ENCODE measurements at regions not wholly inside any gene's neighbourhood (a gene's known extent, or its start where the extent isn't known, plus 50 kb on each side); places are given as distances from the start of the nearest gene placed in this dataset.

GRCh38 chr9:79233542-79233941, 338.2 kb upstream of the TLE4 start:
- Histone ChIP-seq H3K9me3 (no peaks in the 10 kb centered on the region), H3K27me3 (ENCODE audit: low read depth) (no peaks in the 10 kb centered on the region), H3K27ac (no peak overlapping the region), H3K4me3 (no peak overlapping the region), H3K4me1 (no peaks in the 10 kb centered on the region), H3K36me3 (no peaks in the 10 kb centered on the region)
- intact Hi-C loops (cut with DNase I) = no loop called here
- TF ChIP-seq CTCF (IDR thresholded peaks at IDR 0.05) = peak; percentile 28
- no peak for DNase-seq
- no peak for ATAC-seq

GRCh38 chr9:79236466-79236865, 335.3 kb upstream of the TLE4 start:
- ATAC-seq (no peak), DNase-seq (no peak)
- Histone ChIP-seq H3K36me3 (no peaks in the 10 kb centered on the region), H3K9me3 (no peaks in the 10 kb centered on the region), H3K4me1 (no peaks in the 10 kb centered on the region), H3K27ac (no peak overlapping the region), H3K27me3 (ENCODE audit: low read depth) (no peaks in the 10 kb centered on the region), H3K4me3 (no peak overlapping the region)
- no peak for TF ChIP-seq CTCF (IDR thresholded peaks at IDR 0.05)
- intact Hi-C loops (cut with DNase I) = no loop called here

GRCh38 chr9:79237861-79238260, 333.9 kb upstream of the TLE4 start:
- no peak for ATAC-seq
- no peak for TF ChIP-seq CTCF (IDR thresholded peaks at IDR 0.05)
- Histone ChIP-seq H3K4me3 (no peak overlapping the region), H3K27me3 (ENCODE audit: low read depth) (no peaks in the 10 kb centered on the region), H3K4me1 (no peaks in the 10 kb centered on the region), H3K36me3 (no peaks in the 10 kb centered on the region), H3K9me3 (no peaks in the 10 kb centered on the region), H3K27ac (no peak overlapping the region)
- intact Hi-C loops (cut with DNase I) = no loop called here
- no peak for DNase-seq

- Histone ChIP-seq H3K4me3 (no peak overlapping the region), H3K27ac (no peak overlapping the region), H3K27me3 (ENCODE audit: low read depth) (no peaks in the 10 kb centered on the region), H3K9me3 (no peaks in the 10 kb centered on the region), H3K36me3 (no peaks in the 10 kb centered on the region), H3K4me1 (no peaks in the 10 kb centered on the region)
- DNase-seq (no peak), ATAC-seq (no peak)
- no peak for TF ChIP-seq CTCF (IDR thresholded peaks at IDR 0.05)
- intact Hi-C loops (cut with DNase I) = no loop called here
These were observed 331.0 kb upstream of the TLE4 start for GRCh38 chr9:79240774-79241173.

- DNase-seq = no peak
- H3K9me3 ChIP-seq = no peaks in the 10 kb centered on the region
- intact Hi-C loops (cut with DNase I) = no loop called here
- H3K36me3 ChIP-seq = no peaks in the 10 kb centered on the region
- TF ChIP-seq CTCF (IDR thresholded peaks at IDR 0.05) = no peak
- H3K27ac ChIP-seq = no peak overlapping the region
- no peak for ATAC-seq
- no peak overlapping the region for H3K4me3 ChIP-seq
- H3K27me3 ChIP-seq (ENCODE audit: low read depth) = no peaks in the 10 kb centered on the region
- H3K4me1 ChIP-seq = no peaks in the 10 kb centered on the region
These were observed 329.3 kb upstream of the TLE4 start for GRCh38 chr9:79242489-79242888.

GRCh38 chr9:79246170-79246569, 325.6 kb upstream of the TLE4 start:
- Histone ChIP-seq H3K9me3 (no peaks in the 10 kb centered on the region), H3K36me3 (no peaks in the 10 kb centered on the region), H3K4me1 (no peaks in the 10 kb centered on the region), H3K27me3 (ENCODE audit: low read depth) (no peaks in the 10 kb centered on the region), H3K4me3 (no peak overlapping the region), H3K27ac (no peak overlapping the region)
- ATAC-seq (no peak), DNase-seq (no peak)
- intact Hi-C loops (cut with DNase I) = no loop called here
- no peak for TF ChIP-seq CTCF (IDR thresholded peaks at IDR 0.05)

All from lower lobe of right lung (tissue), 2 donors.